ENCODE measurements at regions not wholly inside any gene's neighbourhood (a gene's known extent, or its start where the extent isn't known, plus 50 kb on each side); places are given as distances from the start of the nearest gene placed in this dataset.
"Not testable (repeated sequence)": the region's sequence is repeated elsewhere in the genome, so short reads cannot be mapped to it uniquely, and the experiment has no call there.

- DNase-seq, result not testable (repeated sequence)
Measured at GRCh38 chr7:35853194-35853593, 52.3 kb downstream of the SEPTIN7 start.

DNA sequence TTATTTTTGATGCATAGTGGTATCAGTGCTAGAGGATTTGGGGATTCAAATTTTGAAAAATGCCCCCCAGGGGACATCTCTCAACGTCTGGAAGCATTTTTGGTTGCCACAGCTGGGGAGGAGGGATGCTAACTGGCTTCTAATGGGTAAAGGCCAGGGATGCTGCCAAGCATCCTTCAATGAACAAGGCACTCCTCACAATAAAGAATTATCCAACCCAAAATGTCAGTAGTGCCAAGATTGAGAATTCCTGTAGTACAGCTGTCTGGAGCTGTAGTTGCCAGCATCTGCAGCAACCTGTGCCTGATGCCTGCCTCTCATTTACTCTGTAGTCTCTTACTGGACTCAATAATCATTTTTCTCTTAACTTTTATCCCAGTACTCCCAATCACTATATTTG, 53.5 kb downstream of the SEPTIN7 start:
- no peak for DNase-seq

- DNase-seq, result no peak
Measured at GRCh38 chr7:35856175-35856574, 55.3 kb downstream of the SEPTIN7 start.

GRCh38 chr7:35860664-35861063, 59.8 kb downstream of the SEPTIN7 start:
- DNase-seq, result no peak

GRCh38 chr7:35865287-35865686, 64.4 kb downstream of the SEPTIN7 start:
- no peak for DNase-seq

- no peak for DNase-seq
Measured at GRCh38 chr7:35866186-35866585, 65.3 kb downstream of the SEPTIN7 start.

DNA sequence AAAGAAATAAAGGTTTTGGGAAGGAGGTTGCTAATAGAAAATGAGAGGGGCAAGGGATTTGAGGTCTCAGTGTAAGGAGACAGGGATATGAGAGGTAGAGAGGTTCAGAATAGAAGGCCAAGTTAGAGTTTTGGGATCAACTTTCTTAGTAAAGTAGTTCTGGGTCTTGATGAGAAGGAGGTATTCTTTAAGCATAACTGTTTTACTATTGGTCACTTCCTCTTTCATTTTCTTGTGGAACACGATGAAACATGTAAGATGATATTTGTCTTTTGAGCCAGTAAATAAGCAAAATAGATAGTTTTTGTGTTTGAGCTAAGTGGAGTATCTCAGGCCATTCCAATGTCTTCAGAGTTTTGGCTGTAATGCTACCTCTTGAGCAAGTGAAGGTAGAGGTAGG, 68.3 kb downstream of the SEPTIN7 start:
- not testable (repeated sequence) for DNase-seq

DNA sequence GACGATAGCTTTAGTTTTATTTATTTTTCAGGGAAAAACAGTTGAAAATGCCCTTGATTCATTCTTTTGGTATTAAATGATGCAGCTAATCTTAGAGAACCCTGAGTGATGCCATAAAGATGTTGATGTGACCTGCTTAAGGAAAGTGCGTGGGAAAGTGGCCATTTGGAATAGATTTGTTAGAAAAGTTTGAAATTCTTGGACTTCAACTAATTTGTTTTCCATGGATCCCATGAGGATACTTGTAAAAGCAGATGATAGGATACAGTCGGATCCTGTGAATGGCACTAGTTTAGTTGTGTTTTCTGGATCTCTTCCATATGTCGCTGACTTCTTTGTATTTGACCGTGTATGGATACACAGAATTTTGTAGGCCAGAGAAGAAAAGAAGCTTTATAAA, 69.0 kb downstream of the SEPTIN7 start:
- DNase-seq, result no peak

DNA sequence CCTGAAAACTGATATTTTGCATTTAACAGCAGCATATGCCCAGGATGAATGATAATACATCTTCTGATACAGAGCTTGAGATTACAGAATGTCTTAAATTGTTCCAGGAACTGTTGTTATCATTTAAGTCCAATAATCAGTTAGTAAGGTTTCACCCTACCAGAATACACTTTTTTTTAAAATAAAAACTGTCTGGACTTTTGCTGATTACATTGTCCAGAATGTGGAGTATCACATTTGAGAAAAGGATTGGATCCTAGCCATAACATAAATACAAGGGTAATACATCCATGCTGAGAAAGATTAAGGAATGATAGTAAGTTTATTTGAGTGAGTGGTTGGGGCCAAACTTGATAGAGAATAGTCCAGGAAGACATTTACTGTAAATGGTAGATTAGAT, 71.0 kb downstream of the SEPTIN7 start:
- DNase-seq, result no peak

- DNase-seq, result no peak
Measured at GRCh38 chr7:35874886-35875285, 74.0 kb downstream of the SEPTIN7 start.

- no peak for DNase-seq
Measured at GRCh38 chr7:35875292-35875691, 74.4 kb downstream of the SEPTIN7 start.

GRCh38 chr7:35878351-35878750, 77.5 kb downstream of the SEPTIN7 start:
- DNase-seq, result no peak

DNA sequence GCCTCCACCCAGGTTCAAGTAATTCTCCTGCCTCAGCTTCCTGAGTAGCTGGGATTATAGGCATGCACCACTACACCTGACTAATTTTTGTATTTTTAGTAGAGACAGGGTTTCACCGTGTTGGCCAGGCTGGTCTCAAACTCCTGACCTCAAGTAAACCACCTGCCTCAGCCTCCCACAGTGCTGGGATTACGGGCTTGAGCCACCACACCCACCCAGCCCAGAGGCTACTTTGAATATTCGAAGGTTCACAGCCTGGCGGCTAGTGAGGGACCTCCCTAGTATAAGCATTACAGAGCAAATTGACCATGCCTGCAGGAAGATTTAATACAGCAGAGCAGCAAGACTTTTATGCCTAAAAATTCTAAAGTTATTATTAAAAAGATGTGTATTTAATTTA, 86.6 kb downstream of the SEPTIN7 start:
- not testable (repeated sequence) for DNase-seq

DNA sequence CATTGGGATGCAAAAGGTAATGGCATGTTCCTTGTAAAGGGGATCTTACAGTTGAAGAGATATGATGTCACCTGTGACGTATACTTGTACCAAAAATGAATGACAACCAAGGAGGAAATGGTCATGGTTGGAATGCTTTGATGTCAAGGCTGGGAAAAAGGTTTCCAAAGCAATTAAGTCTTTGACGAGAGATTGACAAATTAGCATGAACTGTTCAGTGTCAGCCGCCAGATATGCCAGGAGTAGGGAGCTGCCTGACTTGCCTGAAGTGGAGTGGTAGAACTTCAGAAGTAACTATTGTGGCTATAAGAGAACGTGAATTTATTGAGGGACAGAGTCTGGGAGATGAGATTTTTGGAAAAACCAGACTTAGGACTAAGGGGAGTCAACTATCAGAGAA, 88.1 kb downstream of the SEPTIN7 start:
- no peak for DNase-seq

GRCh38 chr7:35889870-35890269, 89.0 kb downstream of the SEPTIN7 start:
- no peak for DNase-seq

DNA sequence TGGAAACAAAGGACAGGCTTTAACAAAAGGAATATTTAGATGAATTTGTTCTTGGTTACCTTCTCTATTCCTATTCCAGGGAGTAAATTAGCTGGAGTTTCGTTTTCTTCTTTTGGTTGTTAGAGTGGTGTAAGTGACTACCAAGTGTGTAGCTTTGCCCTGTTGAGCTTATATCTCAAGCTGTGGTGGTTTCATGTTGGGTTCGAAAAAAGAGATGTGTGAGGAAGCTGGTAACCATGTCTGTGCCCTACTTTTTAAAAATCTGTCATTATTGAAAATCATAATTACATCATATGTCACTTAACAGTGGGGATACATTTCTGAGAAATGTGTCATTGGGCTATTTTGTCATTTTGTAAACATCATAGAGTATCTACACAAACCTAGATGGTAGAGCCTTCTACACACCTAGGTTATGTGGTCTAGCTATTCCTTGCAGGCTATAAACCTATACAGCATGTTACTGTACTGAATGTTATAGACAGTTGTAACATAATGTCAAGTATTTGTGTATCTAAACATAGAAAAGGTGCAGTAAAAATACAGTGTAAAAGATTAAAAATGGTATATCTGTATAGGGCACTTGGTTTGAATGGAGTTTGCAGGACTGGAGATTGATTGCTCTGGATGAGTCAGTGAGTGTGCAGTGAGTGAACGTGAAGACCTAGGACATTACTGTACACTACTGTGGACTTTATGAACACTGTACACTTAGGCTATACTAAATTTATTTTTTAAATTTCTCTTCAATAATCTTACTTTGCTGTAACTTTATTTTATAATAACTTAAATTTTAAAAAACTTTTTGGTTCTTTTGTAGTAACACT, 90.4 kb downstream of the SEPTIN7 start:
- DNase-seq, result no peak

DNA sequence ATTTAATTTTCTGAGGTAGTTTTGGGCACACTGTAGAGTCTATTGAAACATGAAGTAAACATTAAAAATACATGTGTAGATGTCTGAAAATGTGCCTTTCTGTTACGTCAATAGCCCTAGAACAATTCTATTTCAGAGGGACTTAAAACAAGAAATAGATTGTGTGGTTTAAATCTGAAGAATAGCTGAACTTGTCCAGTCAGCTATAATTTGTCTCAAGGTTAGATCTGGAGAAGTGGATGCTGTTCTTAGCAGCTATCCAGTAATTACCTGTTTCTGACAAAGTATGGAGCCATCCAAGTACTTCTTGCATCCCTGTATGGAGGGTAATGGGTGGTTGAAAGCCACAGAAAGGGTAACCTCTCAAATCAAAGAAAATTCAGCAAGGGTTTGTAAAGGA, 92.8 kb downstream of the SEPTIN7 start:
- DNase-seq, result no peak

DNA sequence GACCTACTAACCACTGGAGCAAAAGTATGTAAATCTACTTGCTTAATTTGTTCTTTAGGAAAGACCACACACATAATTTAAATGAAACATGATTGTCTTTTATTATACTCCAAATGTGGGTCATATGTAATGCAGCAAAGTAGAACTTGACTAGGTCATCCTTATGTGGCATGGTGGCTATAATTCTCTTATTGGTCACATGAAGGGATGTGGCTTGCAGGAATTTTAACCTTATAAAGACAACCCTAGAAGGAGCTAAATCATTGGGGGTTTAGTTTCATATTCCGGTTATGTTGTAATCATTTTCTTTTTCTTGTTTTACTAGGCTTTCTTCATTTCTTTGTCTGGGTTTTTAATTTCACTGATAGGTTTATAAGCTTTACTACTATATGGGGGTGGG, 93.9 kb downstream of the SEPTIN7 start:
- DNase-seq, result no peak

GRCh38 chr7:35900651-35901050, 99.8 kb downstream of the SEPTIN7 start:
- no peak for DNase-seq

DNA sequence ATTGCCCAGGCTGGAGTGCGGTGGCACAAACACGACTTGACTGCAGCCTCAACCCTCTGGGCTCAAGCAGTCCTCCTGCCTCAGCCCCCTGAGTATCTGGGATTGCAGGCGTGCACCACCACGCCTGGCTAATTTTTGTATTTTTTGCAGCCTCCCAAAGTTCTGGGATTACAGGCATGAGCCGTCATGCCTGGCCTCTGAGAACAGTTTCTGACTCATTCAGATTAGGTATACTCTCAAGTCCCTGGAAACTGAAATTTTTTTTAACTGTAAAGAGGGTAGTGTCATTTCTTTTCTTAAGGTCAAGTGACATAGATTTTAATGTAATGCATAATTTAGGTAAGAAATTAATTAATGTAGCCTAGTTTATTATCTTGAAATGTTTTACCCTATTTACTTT, 104.7 kb downstream of the SEPTIN7 start:
- DNase-seq, result no peak

DNA sequence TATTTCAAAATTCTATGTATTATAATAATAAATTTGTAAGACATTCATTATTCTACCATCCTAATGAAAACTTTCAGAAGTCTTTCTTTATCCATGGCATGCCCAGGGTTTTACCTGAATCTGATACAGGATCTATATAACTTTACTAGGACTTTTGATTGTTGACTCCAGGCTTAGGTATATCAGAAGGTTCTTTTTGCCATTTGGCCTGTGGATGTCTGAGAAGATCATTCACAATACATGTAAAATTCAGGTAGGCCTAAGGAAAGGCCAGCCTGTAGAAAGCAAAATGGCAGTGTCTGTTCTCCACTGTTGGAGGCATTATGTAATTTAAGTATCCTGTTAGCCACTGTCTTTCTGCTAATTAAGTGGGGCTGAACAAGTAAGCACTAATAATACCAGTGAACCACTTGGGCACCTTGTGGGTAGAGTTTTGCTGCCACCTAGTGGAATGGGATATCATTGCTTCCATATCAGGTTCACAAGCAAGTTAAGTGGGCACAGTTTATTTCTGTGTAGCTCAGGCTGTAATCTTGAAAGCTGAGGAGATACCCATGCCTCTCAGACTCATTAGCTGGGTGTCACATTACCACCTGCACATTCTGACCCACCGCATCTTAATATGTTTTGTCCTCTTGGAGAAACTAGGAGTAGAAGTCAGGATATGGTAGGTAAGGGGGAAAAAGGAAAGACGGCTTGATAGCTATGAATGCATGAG, 105.5 kb downstream of the SEPTIN7 start:
- DNase-seq, result peak; percentile 72

DNA sequence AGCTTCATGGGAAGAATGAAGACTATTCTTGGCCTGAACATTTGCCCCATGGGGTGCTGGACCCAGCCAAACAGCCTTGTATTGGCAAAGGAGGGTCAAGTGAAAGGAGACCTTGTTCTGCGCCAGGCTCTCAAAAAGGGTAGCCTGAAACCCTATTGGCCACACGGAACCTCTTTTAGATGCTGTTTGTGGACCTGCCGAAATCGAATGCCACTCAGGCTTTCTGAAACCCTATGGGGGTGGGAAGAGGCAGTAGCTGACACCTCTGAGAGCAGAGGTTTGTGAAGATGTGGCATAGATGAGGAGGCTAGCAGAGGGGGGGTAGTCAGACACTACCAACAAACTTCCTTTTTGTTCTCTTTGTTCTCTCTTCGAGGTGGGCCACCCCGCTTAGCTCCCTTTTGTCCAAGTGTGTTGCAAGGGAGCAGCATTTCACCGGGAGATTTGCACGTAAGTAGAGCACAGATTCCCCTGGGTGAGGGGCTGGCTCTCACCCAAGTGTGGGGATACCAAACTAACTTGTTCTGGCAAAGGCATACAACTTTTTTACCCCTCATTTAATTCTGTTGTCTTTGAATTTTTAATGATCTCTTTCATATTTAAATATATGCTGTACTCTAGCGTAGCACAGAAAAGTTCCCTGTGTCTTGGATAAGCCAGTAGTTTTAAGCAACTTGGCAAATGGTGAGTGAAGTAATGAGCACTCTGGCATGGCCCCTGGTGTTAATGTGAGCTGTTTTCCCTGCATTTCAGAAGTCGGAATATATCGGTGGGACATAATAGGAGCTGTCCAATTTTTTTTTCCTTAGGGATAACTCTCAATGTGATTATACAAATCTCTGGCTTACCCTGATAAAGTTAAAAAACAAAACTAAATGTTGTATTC, 107.7 kb downstream of the SEPTIN7 start:
- no peak for DNase-seq

- DNase-seq, result no peak
Measured at GRCh38 chr7:35909870-35910357, 109.1 kb downstream of the SEPTIN7 start.

All from NCI-H146 (cell line).